NCI-H345 treated with DMSO at 0.1 percent for 48 hours (cell line): ENCODE measurements at regions not wholly inside any gene's neighbourhood (a gene's known extent, or its start where the extent isn't known, plus 50 kb on each side); places are given as distances from the start of the nearest gene placed in this dataset.

Source experiments
- DNase-seq: peaks from one replicate; lab custom pipeline; 2025; ENCODE audit not compliant: unreplicated experiment; lab: John Stamatoyannopoulos, UW

DNA sequence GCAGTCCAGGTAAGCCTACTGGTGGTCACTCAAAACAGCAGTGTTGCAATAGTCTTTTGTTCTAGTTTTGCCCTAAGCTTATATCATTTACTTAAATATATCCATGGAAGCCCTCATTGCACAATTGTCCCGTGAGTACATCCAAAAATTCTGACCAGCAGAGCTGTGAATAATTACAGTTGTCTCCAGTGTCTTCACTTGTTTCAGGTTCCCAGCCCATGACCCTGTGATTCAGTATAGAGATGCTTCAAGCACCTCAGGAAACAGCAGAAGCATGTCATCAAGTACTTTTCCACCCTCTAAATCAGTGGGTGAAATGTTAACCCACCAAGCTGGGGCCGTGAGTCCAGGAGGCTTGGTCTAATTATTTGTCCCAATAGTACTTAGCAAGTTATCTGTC is 214.9 kb upstream of the RPS6KA3 start:
- no peak for DNase-seq

DNA sequence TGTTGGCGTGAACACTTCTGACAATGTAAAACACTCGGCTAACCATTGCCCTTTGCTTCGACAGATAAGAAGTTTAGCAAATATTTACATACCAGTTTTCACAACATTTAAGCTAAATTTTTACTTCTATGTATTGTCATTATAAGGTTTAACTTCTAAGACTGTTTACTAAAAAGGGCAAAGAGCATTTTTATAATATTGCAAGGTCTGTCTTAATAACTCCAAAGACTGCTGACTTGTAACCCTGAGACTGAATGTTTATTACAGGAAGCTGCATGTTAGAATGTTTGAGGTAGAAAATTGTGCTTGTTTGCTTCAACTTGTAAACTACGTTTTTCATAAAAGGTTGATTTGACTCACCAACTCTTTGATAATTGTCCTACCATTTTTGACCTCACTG is 213.2 kb upstream of the RPS6KA3 start:
- DNase-seq = no peak

DNA sequence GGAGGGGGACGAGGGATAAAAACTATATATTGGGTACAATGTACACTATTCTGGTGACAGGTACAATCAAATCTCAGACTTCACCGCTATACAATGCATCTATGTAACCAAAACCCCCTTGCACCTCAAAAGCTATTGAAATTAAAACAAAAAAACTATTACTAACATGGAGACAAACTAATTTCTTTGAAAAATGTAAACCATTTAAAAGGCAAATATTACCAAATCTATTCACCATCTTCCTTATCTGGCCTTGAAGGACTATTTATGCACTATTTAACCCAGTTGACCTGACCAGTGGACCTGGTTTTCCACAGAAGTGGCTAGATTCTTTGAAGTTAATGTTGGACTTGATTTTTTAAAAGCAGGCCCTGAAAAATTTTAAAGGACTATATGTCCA is 212.3 kb upstream of the RPS6KA3 start:
- DNase-seq = no peak

DNA sequence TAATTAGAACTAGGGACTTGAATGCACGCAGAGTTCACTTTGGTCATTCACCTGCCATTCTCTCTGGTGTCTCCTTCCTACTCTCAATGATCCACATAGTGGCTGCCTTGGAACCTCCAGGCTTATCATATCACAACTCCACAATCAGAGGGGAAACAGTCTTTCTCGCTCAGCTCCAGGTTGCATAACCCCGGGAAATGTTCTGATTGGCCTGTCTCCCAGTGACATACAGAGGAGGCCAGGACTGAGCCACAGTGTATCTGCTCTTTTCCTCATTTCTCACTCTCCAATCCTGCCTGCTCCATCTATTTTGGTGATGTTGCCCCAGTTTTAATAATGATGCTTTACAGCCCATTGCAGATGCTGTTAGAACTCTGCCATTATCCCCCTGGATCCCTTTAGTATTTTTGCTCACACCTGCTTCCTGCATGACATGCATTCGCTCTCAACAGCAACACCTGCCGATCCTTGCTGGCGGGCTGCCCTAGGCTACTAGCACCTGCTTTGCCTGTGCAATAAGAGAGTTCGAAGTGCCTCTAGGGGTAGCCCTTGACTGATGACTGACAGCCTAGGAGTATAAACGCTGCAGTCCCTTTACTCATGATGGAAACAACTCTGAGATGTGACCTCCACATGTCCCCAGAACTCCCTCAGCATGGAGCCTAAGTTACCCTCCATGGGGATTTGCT is 211.3 kb upstream of the RPS6KA3 start:
- peak; percentile 91 for DNase-seq

DNA sequence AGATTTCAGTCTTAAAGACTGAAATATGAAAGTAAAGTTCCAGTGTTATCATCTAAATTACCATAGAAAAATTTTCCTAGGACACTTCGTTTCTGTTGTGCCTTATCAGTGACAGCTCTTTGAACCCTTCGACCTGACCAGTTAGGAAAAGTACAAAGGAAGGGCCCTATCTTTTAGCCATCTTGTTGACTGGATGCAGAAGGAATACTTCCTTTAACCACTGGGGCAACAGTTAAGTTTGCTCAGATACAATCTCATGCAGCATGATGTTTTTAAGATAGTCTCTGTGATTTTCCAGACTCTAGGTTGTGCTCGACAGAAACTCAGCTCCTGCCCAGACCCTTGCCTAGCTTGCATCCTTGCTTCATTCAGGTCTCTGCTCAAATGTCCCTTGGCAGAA is 210.5 kb upstream of the RPS6KA3 start:
- no peak for DNase-seq

DNA sequence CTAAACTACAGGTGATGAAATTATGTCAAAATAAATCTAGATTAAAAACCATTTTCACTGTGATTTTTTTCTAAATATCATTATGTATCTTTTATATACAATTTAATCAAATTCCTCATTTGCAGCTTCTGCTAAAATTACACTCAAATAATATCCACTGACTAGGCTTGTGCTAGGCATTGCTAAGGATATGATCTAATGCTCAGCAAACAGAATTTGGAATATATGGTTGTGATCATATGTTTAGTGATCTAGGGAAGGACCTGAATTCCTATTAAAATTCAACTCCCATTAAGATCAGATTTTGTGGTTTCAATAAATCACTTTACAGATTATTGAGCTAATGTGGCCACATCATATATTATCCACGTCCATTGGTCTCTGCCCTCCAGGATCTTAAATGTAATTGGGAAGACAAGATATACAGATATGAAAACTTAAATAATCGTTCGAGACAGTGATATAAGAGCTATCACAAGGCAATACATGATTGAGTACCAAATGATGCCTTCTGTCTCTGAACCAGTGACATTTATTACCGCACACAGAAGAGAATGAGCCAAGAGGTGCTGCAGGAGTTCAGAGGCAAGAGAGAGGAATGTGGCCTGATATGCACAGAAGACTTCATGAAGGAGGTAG is 206.0 kb upstream of the RPS6KA3 start:
- no peak for DNase-seq

DNA sequence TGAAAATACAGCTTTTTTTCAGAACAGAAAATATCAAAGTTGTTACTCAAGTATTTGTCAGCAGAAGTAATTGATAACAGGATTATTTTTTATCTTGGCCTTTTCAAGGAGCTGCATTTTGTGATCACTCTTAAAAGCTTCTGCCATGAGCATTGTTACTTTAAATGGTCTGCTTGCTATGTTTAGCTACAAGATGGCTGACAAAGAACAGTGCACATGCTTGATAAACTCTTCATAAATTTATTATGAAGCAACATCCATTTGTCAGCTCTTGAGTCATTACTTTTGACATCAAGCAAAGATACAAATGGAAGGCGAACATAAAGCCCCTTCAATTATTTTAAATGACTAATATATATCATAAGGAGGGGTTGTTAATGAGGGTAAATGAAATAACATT is 205.4 kb upstream of the RPS6KA3 start:
- no peak for DNase-seq

DNA sequence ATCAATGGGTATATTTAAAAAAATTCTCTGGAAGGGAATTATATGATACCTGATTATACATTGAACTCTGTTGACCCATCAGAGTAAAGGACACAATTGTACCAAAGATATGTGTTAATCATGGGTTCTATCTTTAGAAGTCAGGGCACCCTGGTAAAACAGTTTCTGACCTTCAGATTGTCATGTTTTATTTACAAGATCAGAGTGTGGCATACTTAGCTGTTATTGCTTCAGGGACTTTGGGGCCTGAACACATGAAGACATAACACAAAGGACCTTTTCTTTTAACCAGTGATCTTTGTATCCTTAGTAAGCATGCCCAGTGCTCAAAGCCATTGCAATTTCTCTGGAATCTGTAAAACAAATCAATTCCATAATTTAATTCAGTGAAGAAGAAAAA is 204.8 kb upstream of the RPS6KA3 start:
- no peak for DNase-seq

DNA sequence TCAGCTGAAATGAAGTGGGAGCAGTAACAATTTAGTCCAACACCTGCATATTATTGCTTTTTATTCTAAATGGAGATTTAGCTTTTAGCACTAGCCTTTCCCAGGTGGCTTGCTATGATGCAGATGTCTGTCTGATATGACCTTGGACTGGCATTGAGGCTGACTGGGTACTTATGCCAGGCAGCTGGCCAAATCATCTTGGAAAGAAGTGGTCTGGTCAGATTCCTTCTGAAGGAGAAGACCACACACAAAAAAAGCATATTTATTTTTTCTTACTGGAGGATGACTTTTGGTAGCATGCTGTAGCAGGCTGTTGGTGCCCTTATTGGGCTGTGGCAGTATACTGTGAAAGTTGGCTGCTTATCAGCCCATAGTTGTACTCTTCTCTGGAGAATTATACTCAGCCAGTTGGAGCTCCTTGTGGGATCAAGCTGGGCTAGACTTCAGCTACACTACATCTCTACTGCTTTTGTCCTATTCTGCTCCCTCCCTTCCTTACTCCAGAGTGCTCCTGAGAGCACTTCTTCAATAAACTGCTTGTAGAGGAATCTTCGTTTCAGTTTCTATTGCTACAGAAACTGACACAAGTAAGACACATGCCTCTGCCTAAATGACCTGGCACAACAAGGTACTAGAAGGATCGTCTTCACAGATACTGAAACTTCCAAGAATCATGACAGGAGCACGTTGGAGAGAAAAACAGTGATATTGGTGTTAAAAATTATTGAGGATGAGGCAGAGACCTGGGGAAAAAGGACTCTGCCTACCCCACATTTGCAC is 196.8 kb upstream of the RPS6KA3 start:
- no peak for DNase-seq

DNA sequence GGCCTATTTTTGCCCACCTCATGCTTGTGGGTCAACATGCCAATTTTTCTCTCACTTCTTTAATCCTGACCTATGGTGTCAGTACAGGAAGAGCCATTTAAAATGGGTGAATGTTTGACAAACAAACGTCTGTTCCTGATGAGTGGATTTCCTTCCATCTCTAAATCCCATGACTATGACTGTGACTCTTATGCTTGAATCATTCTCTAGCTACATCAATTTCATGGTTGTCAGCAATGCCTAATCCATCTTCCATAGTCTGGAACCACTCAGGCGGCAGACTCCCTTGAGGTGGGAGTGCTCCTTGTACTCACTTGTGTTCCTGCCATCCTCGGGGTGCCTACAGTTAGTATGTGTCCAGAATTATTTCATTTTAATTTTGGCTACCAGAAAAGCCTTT is 194.9 kb upstream of the RPS6KA3 start:
- DNase-seq = peak; percentile 50

DNA sequence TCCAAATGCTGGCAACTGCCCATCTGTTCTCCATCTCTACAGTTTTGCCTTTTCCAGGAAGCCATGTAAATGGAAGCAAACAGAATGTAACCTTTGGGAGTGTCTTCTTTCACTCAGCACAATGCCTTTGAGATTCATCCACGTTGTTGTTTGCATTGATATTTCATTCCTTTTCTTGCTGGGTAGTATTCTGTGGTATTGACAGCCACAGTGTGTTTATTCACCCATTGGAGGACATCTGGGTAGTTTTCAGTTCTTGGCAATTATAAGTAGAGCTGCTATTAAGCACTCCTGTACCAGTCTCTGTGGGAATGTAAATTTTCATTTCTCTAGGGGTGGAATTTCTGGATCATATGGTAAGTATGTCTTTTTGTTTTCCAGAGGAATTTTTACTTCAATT is 194.3 kb upstream of the RPS6KA3 start:
- no peak for DNase-seq

DNA sequence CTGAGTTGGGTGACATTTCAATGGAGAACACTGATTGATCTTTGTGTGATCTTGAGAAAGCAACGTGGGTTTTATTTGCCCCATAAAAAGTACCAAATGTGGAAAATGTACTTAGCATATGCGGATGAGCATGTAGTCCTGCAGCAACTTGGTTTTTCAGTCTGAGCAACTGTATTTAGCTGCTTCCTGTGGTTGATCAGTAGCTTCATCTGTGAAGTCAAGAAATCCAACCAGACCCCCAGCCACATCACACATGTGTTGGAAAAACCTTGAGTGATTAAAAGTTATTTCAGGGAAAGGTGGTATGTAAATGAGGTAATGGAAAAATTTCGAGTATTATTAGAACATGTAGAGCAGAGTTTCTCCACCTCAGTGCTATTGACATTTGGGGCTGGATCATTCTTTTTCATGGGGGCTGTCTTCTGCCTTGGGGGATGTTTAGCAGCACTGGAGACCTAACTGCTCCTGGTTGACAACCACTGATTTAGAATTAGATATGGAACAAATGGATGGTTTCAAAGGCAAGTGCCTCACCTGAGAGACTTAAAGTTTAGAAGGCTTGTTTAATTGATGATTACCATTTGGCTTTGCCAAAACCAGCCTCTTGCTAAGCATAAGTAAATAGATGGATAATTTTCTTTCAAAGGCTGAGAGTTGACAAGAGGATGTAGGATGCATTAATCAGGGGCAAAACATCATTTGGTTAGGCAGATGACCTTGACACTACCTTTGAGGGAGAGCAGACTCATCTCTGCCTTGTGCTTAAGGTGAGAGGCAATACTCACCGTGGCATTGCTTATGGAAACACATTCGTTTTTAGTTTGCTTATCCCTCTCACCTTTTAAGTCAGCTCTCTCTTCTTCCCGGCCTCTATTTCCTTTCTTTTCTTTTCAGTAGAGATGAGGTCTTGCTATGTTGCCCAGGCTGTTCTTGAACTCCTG is 193.0 kb upstream of the RPS6KA3 start:
- no peak for DNase-seq

DNA sequence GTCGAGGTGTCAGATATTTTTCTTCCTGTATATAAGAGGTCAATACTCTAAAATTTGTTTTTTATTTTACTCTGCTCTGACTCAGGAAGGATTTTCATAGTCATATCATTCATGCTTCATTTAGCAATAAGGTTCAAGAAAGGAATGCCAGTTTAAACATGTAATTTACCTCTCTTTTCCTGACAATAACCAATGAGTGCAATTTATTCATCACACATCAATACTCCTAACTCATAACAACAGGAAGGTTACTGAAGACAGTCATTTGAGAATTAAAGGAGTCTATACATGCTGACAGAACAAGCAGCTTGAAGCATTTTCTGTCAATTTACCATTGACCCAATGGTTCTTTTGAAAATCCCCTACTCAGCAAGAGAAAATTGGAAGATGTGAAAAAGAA is 190.3 kb upstream of the RPS6KA3 start:
- DNase-seq = no peak

DNA sequence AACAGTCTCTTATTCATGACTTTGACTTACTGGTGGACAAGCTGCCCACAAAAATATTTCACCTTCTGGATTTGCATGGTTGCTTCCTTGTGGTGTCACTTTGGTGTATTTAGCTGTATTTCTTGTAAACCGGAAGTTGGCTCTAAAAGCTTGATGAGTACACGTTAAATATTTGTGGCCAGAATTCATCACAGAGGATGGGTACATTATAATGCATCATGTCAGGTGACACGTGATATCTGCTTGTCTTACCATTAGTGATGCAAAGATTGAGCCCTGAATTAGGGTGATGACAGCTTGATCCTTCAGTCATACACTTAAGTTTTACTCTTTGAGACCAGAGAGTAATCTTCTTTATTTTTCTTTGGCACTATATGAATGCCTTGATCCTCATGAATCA is 188.3 kb upstream of the RPS6KA3 start:
- DNase-seq = no peak

DNA sequence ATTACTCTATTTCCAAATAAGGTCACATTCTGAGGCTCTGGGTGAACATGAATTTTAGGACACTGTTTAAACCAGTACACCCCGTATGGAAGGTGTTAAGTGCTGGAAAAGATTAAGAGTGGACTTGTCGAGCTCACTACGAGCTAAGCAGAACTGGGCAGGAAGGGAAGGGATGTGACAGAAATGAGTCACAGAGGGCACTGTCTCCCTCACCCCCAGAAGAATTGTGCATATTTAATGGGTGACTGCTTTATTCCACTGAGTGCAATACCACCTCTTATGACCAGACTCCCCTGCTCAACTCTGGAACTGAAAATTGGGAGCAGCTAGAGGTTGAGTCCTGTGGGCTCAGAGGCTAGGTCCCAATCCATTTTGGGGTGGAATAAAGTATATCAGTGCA is 187.4 kb upstream of the RPS6KA3 start:
- no peak for DNase-seq

DNA sequence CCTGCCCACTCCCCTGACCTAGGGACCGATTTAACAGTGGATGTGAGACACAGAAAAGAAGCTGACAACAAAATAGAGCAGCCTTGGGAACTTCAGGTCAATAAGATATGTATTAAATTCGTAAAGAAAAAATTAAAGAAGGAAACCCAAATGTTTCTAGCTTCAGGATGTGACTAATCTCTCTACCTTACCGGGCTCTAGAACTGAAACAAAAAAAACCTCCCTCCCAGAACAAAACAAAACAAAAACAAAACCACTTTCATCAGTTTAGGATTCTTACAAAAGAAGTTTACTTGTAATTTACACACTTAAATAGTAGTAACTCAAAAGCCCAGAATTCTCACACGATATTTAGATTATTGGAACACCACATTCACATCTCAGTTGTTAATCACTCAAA is 185.8 kb upstream of the RPS6KA3 start:
- DNase-seq = no peak

DNA sequence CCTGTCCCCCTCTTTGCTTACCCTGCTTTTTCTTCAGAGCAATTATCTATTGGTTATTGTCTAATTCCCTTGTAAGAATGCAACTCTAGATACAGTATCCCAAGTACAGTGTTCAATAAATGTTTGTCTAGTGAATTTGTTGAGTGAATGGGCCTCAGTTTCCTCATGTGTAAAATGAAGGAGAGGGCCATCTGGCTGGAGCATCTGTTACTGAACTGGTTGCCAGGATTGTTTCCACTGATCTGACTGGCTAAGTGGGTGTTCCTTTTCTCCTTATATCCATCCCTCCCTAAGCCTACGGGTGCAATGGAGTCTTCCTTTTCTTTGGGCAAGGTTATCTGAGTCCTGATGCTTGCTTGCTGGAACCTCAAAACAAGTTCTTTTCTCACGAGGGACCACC is 185.2 kb upstream of the RPS6KA3 start:
- DNase-seq = no peak

DNA sequence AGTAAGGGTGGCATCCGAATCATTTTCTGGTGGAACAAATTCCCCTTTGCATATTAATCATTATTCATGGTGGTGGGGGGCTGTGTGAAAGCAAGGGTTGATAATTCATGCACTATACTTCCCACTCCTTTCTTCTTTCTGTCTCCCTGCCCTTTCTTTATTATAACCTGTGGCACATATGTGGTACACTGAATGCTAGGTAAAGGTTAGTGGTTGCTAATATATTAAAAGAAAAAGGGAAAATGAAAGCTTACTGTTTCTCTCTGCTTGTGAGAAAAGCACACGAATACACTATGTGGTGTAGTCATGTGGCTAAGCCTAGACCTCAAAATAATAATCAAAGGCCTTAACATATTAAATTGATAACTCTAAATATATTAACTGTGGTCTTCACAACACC is 178.4 kb upstream of the RPS6KA3 start:
- no peak for DNase-seq

DNA sequence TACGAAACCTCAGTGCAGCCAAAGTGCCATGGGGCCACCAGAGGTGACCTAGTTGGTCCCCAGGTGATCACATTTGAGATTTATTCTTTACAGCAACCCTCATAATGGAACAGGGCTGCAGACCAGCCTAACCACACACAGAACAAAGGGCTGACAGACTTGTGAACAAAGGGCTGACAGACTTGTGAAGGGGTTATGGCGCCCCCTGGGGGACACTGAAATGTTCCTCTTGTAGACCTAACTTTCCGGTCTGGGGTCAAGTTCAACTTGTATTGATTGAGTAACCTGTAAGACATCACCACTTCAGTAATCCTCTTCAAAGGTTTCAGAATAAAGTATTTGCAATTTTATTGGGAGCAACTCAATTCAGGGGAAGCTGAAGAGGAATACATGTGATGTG is 175.9 kb upstream of the RPS6KA3 start:
- DNase-seq = no peak

DNA sequence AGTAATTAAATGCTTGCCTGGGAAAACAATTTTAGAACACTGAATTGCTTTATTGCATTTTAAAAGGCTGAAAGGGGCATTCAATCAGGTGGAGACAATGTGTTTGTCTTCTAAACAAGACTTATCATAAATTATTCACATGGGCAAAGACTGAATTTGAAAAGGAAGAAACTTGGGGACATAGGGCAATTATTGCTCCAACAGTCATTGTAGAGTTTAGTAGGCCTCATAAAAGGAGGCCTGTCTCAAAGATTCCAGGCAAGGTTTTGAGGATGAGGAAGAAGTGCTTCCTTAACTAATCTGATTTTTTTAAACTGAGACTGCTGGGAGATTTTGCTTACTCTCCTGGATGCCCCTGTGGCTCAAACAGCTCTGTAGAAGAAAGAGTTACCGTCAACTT is 174.4 kb upstream of the RPS6KA3 start:
- no peak for DNase-seq

DNA sequence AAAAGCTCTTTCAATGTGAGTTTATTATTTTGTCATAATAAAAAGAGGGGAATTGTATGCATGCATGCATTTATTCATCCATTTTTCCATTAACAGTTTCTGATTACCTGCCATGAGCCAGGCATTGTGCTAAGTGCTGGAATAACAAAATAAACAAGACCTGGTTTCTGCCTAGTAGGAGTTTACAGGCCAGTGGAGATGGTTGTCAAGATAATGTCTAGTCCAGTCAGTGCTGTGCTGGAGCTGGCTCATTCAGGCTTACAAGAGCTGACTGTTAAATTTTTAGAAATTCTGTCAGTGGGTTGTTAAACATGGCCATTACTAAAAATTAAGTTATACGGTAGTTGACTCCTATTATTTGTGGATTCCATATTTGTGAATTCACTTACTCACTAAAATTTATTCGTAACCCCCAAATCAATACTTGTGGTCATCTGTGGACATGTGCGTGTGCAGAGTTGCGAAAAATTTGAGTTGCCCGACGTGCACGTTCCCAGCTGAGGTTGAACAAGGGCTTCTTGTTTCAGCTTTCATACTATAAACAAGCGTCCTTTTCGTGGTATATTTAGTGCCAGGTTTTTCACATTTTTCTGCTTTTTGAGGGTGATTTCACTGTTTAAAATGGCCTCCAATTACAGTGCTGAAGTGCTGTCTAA is 172.3 kb upstream of the RPS6KA3 start:
- DNase-seq = no peak
